Smooth muscle cell (in vitro differentiated cells): ENCODE measurements at regions not wholly inside any gene's neighbourhood (a gene's known extent, or its start where the extent isn't known, plus 50 kb on each side); places are given as distances from the start of the nearest gene placed in this dataset.
A peak's percentile ranks its signal among the peaks of the same experiment; 100 is the strongest.
"Not testable (repeated sequence)": the region's sequence is repeated elsewhere in the genome, so short reads cannot be mapped to it uniquely, and the experiment has no call there.

Experiments
- DNase-seq: peaks from one replicate; lab custom pipeline; 2025; ENCODE audit not compliant: unreplicated experiment; lab: John Stamatoyannopoulos, UW
- H2AFZ ChIP-seq: fragments of 200-600 bp; sonication (generic); 2 replicates; pipeline ENCODE4 v1.6.0; 2016; ENCODE audit warnings: antibody characterized with exemption, low read depth, mild to moderate bottlenecking
- H3F3A ChIP-seq: fragments of 200-600 bp; sonication (generic); 2 replicates; pipeline ENCODE4 v1.6.0; 2017; ENCODE audit warnings: antibody characterized with exemption, low read depth
- H3K27ac ChIP-seq: fragments of 200-600 bp; sonication (generic); 2 replicates; pipeline ENCODE4 v1.5.1; 2016; ENCODE audit warnings: low read depth, mild to moderate bottlenecking
- H3K27me3 ChIP-seq: fragments of 200-600 bp; sonication (generic); 2 replicates; pipeline ENCODE4 v1.6.1; 2016; ENCODE audit warnings: low read depth, mild to moderate bottlenecking
- H3K36me3 ChIP-seq: fragments of 200-600 bp; sonication (generic); 2 replicates; pipeline ENCODE4 v1.5.1; 2016; ENCODE audit warnings: low read depth
- H3K4me1 ChIP-seq: fragments of 200-600 bp; sonication (generic); 2 replicates; pipeline ENCODE4 v1.5.1; 2016; ENCODE audit warnings: low read depth
- H3K4me2 ChIP-seq: fragments of 200-600 bp; sonication (generic); 2 replicates; pipeline ENCODE4 v1.6.0; 2016; ENCODE audit warnings: mild to moderate bottlenecking
- H3K4me3 ChIP-seq: fragments of 200-600 bp; sonication (generic); 2 replicates; pipeline ENCODE4 v1.5.1; 2016; ENCODE audit warnings: mild to moderate bottlenecking
- H3K79me2 ChIP-seq: fragments of 200-600 bp; sonication (generic); 2 replicates; pipeline ENCODE4 v1.6.0; 2016; ENCODE audit warnings: low read depth, mild to moderate bottlenecking
- H3K9ac ChIP-seq: fragments of 200-600 bp; sonication (generic); 2 replicates; pipeline ENCODE4 v1.6.0; 2016; ENCODE audit warnings: low read depth
- H3K9me3 ChIP-seq: fragments of 200-600 bp; sonication (generic); replicated peaks from 2 replicates; pipeline ENCODE4 v1.5.1; 2016; ENCODE audit warnings: low read depth
- H4K20me1 ChIP-seq: fragments of 200-600 bp; sonication (generic); 2 replicates; pipeline ENCODE4 v1.6.0; 2016; ENCODE audit warnings: low read depth
- CTCF ChIP-seq: fragments of 200-600 bp; sonication (generic); IDR thresholded peaks from 2 replicates; pipeline ENCODE4 v1.5.1; 2017; ENCODE audit warnings: borderline replicate concordance, mild to moderate bottlenecking, antibody characterized with exemption; ENCODE audit not compliant: insufficient read depth, poor library complexity, severe bottlenecking
- WGBS: methylation state at CpG from one replicate; pipeline ENCODE4 v1.1.7; 2016; ENCODE audit warnings: low lambda C conversion rate; 5-methylcytosine and 5-hydroxymethylcytosine counted together

- H3K9me3 ChIP-seq: no peaks in the 10 kb centered on the region
- H3K79me2 ChIP-seq: no peaks in the 10 kb centered on the region
- H4K20me1 ChIP-seq: no peaks in the 10 kb centered on the region
- no peak overlapping the region for H3K4me3 ChIP-seq
- peak overlapping the region; percentile 83 for H3K4me2 ChIP-seq
- H3K4me1 ChIP-seq: peaks cover 18% of the 10 kb centered on the region
- TF ChIP-seq CTCF: no peak
- H3K27ac ChIP-seq: peak overlapping the region; percentile 89
- no peaks in the 10 kb centered on the region for H3K36me3 ChIP-seq
- WGBS: 23% methylated on average over 4 of the region's 4 CpGs
- H3F3A ChIP-seq: peaks cover 7% of the 10 kb centered on the region
- H3K27me3 ChIP-seq: no peaks in the 10 kb centered on the region
- H2AFZ ChIP-seq: no peak overlapping the region
- peak overlapping the region; percentile 23 for H3K9ac ChIP-seq
- DNase-seq: no peak
These were observed 331.0 kb downstream of the METTL4 start for GRCh38 chr18:2240311-2240705.

GRCh38 chr18:2244641-2245040 lies 326.7 kb downstream of the METTL4 start:
- no peaks in the 10 kb centered on the region for H4K20me1 ChIP-seq
- H3K4me3 ChIP-seq: no peak overlapping the region
- no peak for TF ChIP-seq CTCF
- H2AFZ ChIP-seq: no peak overlapping the region
- no peaks in the 10 kb centered on the region for H3K9me3 ChIP-seq
- H3F3A ChIP-seq: no peaks in the 10 kb centered on the region
- H3K36me3 ChIP-seq: no peaks in the 10 kb centered on the region
- no peak overlapping the region for H3K27ac ChIP-seq
- no peak overlapping the region for H3K4me2 ChIP-seq
- H3K4me1 ChIP-seq: peaks cover 5% of the 10 kb centered on the region
- no peak for DNase-seq
- no peak overlapping the region for H3K9ac ChIP-seq
- H3K79me2 ChIP-seq: no peaks in the 10 kb centered on the region
- no peaks in the 10 kb centered on the region for H3K27me3 ChIP-seq

- H3K4me3 ChIP-seq, DNase-seq, H3K27ac ChIP-seq, H3K9me3 ChIP-seq, H3K4me2 ChIP-seq, H3K79me2 ChIP-seq, H3K4me1 ChIP-seq, H4K20me1 ChIP-seq, H3K27me3 ChIP-seq, H2AFZ ChIP-seq, H3K36me3 ChIP-seq, H3F3A ChIP-seq, H3K9ac ChIP-seq: not testable (repeated sequence)
- WGBS: 96% methylated on average over 13 of the region's 19 CpGs
These were observed 324.2 kb downstream of the METTL4 start for GRCh38 chr18:2247101-2247500.

- no peak for DNase-seq
- H3K4me2 ChIP-seq: no peak overlapping the region
- H3K79me2 ChIP-seq: no peaks in the 10 kb centered on the region
- H3K27ac ChIP-seq: no peak overlapping the region
- H2AFZ ChIP-seq: no peak overlapping the region
- H3K27me3 ChIP-seq: no peaks in the 10 kb centered on the region
- no peak for TF ChIP-seq CTCF
- H4K20me1 ChIP-seq: no peaks in the 10 kb centered on the region
- H3K4me1 ChIP-seq: no peaks in the 10 kb centered on the region
- no peak overlapping the region for H3K4me3 ChIP-seq
- no peaks in the 10 kb centered on the region for H3K36me3 ChIP-seq
- WGBS: 60% methylated on average over 3 of the region's 3 CpGs
- H3K9ac ChIP-seq: no peak overlapping the region
- H3K9me3 ChIP-seq: no peaks in the 10 kb centered on the region
- H3F3A ChIP-seq: no peaks in the 10 kb centered on the region
These were observed 316.3 kb downstream of the METTL4 start for GRCh38 chr18:2254977-2255376.
